NCI-H1930 (cell line): ENCODE measurements at regions not wholly inside any gene's neighbourhood (a gene's known extent, or its start where the extent isn't known, plus 50 kb on each side); places are given as distances from the start of the nearest gene placed in this dataset.

Source experiments
- DNase-seq, 2 experiments: peaks; one replicate each; lab custom pipeline; 2025; lab: John Stamatoyannopoulos, UW

DNA sequence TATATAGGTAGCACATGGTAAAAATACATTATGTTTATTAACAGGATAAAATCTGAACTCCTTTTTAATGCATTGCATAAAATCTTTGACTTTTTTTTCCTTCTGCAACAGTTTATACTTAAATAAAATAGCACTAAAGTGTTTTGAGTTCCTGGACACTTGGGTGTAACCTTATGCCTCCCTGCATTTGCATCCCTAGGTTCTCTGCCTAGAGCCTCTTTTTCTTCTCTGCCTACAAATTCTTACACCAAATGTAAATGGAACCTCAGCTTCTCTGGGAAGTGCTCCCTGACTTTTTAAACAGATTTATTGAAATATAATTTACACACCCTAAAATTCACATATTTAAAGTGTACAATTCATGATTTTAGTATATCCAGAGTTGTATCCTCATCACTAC, 1017.6 kb downstream of the CNTNAP5 start:
- DNase-seq, result no peak

DNA sequence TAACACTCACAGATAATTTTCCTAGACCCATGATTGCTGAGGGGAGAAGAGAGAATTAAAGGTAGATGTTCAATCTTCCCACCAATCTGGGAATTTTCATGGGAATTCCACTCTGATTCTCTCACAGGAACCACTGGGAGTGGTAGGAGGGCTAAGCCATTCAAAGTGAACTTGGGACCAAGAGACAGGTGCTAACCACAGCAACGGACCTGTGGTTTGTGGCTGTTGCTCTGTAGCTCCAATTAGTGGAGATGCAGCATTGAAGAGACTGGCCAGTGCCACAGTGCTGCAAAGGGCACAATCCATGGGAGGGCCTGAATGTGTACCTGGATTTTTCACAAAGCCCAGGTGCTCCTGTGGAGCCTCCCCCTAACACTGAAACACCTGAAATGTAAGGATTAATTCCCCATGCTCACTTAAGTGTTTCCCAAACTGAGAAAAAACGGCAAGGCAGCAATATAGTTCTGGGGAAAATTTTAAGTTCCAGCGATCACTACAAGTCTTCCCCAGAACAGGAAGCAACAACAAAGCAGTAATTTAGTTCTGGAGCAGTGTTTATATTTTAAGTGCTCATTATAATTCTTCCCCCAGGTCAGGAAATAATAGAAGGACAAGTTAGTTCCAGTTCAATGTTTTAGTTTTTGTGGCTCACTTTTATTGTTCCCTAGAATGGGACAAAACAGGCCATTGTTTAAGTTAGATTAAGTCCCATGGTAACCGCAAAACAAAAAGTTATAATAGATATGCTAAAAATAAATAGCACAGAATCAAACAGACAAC, 1045.8 kb downstream of the CNTNAP5 start:
- no peak for DNase-seq

DNA sequence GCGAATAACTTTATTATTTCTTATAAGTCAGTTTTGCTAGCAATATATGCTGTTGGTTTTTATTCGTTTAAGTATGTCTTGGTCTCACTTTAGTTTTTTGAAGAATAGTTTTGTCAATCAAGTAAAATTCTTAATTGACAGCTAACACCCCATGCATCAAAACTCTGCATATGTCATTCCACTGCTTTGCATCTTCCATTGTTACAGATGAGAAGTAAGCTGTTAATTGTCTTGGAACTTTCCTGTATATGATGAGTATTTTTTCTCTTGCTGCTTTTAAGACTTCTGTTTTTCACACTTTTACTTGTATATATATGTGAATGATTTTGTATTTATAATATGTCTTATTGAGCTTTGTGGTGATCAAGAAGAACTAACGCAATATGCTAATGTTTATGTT, 1048.4 kb downstream of the CNTNAP5 start:
- no peak for DNase-seq

DNA sequence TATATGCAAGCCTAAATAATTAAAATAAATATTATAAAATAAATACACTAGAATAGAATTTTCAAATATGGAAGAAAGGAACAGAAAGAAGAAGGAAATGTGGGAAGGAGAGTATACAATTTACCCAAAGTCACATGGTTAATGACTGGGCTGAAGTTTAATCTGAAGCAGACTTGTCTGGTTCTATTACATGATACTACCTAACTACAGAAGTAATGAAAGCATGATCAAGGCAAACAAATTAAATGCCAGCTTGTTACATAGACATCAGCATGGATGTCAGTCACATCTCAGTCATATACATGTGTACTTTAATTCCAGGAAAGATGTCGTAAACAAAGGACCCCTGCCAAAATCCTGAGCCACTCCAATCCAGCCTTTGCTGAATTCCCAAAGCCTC, 1060.8 kb downstream of the CNTNAP5 start:
- DNase-seq, result peak in 1 of 2 experiments; percentile 45

DNA sequence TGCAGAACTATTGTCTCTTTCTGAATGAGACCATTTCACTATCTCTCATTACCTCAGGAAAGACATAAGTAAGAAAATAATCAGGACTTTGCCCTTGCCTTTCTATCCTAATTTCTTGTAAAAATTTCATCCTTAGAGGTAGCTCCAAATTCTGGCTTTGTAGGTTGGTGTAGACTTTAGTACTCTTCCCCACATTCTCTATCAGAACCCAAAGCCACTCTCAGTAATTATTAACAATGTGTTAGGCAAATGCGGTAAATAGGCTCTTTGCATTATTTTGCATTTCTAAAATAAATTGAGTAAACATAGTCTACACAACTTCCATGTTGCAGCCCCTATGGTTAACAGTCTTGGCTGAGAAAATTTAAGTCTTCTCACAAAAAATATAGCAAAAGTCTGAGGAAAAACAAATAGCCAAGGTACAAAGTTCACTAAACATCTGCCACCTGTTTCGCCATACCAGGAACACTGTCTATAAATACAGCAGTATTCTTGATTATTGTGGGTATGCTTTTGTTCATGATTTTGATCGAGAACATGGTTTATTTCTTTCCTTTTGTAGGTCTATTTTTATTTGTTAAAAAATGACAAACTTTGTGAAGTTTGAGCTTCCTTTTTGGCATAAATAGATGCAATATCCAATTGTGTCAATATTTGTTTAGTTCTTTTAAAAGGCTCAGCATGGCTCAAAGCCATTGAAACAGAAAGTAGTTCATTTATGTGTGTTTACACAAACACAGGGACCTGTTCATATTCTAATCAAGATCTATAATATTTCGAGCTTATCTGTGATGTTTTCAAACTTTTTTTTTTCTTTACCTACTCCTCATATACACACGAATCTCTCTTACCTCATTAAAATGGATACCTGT, 1061.5 kb downstream of the CNTNAP5 start:
- DNase-seq, result no peak

DNA sequence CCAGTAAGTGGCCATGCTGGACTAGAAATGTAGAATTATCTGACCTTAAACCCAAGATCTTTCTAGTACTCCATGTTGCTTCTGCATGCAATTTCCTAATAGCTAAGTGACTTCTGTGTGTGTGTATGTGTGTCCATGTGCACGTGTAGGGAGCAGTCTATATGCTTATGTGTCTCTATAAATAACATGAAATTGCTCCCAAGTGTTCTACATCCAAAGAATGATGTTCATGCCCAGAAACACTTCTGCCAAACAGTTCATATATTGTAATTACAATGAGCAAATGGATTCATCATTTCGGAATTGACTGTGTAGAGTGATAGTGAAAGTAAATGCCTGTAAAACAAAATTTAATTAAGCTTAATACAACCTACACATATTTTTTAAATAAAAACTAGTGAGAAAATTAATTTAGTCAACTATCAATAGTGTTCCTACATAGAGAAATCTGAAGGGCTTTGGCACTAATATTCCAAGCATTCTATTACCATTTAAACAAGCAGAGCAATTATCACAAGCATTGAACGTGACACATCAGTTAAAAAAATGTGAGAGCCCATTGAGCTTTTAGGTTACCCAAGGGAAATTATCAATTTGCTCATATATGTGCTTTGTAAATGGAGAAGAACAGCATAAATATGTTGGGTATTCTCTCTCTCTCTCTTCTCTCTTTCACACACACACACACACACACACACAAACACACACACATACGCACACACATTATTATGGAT, 1067.4 kb downstream of the CNTNAP5 start:
- peak in 1 of 2 experiments; percentile 33 for DNase-seq

DNA sequence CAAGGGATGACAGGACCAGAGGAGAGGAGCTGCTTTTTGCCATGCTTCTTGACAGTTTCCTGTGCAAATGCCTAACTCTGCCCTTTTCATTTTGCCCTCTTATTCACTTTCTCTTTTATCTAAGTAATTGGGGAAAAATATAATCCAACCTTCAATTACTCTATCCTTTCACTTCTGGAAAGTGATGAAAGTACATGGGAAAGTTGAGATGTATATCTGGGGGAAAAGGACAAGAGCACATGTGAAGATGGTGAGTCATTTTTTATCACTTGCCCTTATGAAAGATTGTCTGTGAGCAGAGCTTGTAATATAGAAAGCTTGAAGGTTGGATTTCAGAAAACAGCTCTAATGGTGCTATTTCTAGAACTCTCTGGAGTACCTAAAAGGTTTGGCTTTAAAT, 1070.7 kb downstream of the CNTNAP5 start:
- DNase-seq, result no peak

DNA sequence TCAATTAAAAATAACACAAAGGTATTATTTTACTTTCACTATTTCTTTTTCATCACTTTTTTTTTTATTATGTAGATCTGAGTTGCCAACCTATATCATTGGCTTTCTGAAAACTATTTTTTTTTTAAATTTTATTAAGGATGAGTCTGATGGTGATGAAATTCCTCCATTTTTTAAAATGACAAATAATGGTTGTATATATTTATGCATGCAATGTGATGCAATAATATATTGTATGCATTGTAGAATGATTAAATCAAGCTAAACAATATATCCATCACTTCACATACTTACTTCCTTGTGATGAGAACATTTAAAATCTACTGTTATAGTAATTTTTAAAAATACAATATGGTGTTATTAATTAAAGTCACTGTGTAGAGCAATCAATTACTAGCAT, 1081.6 kb downstream of the CNTNAP5 start:
- no peak for DNase-seq

DNA sequence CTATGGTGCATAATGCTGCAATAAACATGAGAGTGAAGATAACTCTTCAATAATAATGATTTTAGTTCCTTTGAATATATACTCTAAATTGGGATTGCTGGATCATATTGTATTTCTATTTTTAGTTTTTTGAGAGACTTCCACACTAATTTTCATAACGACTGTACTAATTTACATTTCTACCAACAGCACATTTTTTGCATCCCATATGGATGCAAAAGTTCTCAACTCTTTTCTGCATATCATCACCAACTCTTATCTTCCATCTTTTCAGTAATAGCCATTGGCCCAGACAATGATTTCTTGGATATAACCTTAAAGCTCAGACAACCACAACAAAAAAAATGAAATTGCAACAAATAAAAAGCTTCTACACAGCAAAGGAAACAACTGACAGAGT, 1082.4 kb downstream of the CNTNAP5 start:
- DNase-seq, result no peak

DNA sequence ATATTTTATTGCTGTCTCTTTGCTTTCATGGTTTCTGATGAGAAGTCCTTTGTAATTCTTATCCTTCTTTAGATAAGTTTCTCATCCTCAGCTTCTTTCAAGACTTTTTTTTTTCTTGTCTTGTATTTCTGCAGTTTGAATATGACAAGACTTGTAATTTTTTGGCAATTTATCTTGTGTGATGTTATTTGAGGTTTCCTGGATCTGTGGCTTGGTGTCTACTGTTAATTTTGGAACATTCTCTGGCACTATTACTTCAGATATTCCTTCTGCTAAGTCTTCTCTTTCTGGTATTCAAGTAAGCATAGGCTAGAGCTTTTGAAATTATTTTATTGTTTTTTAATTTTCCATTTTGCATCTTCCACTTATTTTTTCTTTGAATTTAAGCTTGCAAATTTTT, 1083.2 kb downstream of the CNTNAP5 start:
- no peak for DNase-seq

DNA sequence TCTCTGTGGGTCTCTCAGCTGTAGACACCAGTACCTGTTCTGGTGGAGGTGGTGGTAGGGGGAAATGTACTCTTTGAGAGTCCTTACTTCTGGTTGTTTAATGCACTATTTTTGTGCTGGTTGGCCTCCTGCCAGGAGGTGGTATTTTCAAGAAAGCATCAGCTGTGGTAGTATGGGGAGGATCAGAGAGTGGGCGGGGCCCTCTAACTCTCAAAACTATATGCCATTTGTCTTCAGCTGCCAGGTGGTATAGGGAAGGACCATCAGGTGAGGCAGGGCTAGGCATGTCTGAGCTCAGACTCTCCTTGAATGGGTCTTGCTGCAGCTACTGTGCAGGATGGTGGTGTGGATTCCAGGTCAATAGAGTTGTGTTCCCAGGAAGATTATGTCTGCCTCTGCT, 1100.8 kb downstream of the CNTNAP5 start:
- DNase-seq, result no peak

DNA sequence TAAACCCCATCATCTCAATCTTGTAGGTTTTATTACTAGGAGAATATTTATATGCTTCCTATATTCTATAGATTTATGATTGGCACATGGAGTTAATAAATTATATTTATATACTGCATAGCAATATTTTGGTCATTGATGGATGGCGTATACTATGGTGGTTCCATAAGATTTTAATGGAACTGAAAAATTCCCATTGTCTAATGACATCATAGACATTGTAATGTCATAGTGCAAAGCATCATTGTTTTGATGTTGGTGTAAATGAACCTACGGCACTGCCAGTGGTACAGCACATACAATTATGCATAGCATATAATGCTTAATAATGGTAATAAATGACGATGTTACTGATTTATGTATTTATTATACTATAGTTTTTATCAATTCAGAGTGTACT, 1135.9 kb downstream of the CNTNAP5 start:
- no peak for DNase-seq

DNA sequence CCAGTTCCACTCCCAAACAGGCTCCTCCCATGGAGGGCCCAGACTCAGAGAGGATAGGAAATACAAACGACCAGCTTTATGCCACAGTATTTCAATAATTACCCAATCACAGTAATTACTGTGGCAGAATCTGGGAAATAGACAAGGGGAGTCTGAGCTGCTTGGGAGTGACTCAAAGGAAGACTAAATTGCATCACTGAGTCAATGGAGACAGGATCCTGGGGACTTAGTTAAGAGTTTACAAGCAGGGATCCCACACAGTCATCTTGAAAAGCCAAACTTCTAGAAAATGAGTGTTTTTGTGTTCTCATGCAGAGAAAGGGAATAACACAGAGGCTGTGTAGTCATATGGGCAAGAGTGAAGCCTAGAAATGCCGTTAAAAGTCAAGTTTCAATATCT, 1142.1 kb downstream of the CNTNAP5 start:
- DNase-seq, result no peak

DNA sequence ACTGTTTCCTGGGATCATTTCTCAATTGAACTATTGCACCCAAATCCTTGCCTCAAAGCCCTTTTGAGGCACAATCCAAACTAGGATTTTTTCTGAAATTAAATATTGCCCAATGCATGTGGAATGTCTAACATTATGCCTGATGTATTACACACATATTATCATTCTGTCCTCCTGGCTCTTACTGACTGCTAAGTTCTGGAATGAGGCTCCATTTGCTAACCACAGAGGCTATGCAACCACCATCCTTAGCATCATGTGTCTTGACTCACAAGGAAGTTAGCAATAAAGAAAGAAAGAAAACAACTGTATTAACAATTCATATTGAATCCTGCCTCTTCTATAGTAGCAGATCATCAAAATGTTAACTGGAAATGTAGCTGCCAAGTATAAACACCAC, 1142.7 kb downstream of the CNTNAP5 start:
- DNase-seq, result no peak

DNA sequence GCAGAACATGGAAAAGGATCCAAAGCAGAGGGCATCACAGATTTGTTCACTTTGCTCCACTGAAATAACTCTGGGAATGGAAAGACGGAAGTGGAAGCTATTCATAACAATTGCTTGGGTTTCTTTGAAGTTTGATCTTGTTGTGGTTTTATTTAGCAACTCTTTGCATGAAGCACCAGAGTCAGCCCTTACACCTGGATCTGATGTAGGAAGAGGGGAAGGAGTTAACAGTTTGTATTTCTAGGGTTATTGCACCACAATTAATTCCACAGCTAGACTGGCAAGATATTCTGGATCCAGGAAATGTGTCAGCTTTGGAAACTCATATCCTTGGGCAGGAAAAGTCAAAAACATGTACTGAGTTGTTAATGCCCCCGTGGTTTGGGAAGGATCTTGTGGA, 1143.4 kb downstream of the CNTNAP5 start:
- DNase-seq, result no peak

DNA sequence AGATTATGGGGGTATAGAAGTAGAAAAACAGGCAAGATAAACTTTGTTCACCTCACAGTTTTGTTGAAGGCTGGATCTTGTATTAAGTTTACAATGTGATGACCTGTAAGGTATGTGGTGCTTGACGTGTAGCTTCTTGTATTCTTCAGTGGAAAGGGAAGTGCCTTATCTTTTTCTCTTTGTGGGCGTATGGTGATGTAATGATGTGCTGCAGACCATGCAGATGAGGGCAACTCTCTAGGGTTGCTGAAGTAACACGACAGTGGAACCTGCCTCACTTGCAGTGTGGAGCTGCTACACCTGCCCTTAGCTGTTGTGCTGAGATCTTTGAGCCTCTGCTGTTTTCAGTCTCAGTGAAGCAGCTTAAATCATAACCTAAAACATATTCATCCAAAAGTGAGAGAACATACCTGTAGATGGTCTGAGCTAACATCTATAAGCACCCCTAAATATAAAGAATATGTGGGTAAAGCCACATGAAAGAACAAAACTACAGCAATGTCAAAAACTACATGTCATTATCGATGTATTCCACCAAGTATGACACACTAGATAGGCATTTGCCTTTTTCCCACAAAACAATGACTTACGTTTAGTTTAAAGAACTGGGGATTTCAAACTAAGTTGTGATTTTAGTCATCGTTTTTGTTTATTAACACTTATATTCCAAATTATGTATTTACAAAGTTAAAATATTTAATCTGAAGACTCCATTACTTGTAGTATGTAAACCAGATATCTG, 1144.1 kb downstream of the CNTNAP5 start:
- no peak for DNase-seq

DNA sequence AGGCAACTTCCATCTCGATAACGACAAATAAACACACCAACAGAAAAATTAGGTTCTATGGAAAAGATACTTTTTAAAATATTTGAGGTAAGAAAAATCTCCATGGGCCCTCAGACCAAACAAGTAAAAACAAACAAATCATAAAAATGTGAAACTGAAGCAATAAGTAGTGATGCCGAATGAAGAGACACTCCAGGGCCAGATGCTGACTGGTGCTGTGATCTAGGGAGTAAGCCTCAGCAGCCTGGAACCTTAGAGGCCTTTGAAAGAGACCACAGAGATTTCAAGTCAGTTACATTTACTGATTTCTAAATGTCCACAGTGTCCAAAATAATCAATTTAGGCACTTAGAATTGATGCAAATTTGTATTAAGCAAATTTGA, 1144.7 kb downstream of the CNTNAP5 start:
- DNase-seq, result no peak

DNA sequence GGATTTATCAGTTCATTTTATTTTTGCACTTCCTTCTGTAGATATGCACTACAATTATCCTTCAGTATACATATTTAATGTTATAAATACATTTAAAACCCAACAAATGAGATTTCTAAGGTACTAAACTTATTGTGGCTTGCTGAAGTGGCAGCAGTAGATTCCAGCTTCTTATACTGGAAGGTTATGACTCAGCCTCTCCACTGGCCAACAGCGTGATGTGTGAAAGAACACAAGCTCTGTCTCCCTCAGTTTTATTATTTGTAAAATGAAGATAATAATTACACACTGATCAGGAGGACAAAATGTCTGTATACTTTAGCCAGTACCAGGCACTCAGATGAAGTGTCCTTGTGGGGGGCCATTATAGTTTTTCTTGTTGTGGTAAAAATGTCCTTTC, 1147.1 kb downstream of the CNTNAP5 start:
- DNase-seq, result no peak

DNA sequence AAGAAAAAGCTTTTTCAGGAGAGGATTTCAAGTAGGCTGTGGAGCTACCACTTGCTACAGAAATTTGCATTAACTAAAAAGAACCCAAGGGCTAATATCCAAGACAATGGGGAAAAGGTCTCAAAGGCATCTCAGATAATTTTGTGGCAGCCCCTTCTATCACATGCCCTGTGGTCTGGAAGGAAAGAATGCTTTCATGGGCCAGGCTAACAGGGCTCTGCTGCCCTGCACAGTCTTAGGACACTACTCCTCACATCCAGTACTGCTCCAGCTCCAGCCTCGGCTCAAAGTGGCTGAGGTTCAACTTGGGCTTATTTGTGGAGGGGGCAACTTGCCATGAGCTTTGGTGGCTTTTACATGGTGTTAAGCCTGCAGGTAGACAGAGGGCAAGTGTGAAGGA, 1150.3 kb downstream of the CNTNAP5 start:
- no peak for DNase-seq

DNA sequence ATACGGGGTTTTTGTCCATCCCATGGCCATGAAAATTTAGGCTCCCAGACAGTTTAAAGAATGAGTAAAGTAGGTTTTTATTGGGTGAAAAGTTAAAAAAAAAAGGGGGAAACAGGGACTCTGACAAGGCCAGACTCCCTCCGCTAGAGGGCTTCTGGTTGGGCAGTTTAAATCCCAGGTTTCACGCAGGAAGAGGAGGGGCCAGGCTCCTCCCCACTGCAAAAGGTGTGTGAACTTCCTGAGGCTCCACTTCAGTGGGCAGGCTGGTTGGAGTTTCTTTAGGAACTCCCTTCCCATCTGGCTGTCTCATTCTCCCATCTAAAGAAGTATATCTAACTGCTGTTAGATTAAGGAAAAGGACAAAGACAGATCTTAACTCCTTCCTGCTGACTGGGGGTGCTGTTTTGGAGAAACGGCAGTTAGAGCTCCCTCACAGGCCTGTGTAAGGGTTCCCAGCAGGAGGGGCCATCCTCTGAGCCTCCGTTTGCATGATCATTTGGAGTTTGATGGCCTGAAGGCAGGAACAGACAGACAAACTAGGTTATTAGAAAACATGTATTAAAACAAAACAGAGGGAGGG, 1160.7 kb downstream of the CNTNAP5 start:
- DNase-seq, result no peak

DNA sequence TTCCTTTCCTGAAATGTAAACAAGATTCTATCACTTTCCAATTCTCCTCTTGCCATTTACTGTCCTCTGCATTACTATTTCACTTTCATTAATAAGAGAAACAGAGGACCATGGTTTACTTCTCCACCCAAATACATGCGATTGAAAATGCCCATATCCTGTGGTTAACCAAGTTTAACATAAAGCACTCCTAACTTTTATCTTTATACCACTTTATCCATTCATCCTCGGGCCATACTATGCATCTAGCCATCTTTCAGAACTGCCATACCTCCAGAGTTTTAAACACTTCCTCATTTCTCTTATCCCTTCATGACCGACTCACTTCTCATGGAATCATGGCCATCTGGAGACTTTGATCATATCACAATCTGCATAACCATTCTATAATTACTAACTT, 1182.3 kb downstream of the CNTNAP5 start:
- DNase-seq, result no peak

DNA sequence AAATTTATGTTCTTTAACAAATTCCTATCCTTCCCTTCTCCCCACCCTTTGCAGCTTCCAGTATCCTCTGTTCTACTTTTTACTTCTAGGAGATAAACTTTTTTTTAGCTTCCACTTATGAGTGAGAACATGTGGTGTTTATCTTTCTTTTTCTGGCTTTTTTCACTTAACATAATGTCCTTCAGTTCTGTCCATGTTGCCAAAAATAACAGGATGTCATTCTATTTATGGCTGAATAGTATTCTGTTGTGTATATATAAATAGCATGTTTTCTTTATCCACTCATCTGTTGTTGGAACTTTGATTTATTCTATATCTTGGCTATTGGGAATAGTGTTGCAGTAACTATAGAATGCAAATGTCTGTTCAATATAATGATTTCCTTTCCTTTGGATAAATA, 1191.2 kb downstream of the CNTNAP5 start:
- DNase-seq, result no peak
